ENCODE measurements at regions not wholly inside any gene's neighbourhood (a gene's known extent, or its start where the extent isn't known, plus 50 kb on each side); places are given as distances from the start of the nearest gene placed in this dataset.

- Histone ChIP-seq H3K9ac (ENCODE audit: low read depth, low read length) (no peak overlapping the region), H3K27ac (ENCODE audit: low read length) (no peak overlapping the region), H3K4me3 (ENCODE audit: low read length) (no peak overlapping the region), H3K36me3 (ENCODE audit: insufficient read depth, low read depth, low read length) (no peaks in the 10 kb centered on the region), H3K27me3 (ENCODE audit: insufficient read depth, low read length) (peaks cover 24% of the 10 kb centered on the region), H3K4me1 (ENCODE audit: insufficient read depth, low read length) (no peaks in the 10 kb centered on the region), H3K9me3 (ENCODE audit: insufficient read depth, low read depth, low read length) (no peaks in the 10 kb centered on the region)
Observed at GRCh38 chr20:58146081-58146745, 82.2 kb downstream of the ANKRD60 start.

GRCh38 chr20:58145506-58146080, 82.9 kb downstream of the ANKRD60 start:
- no peak overlapping the region for H3K27ac ChIP-seq (ENCODE audit: low read length)
- no peak overlapping the region for H3K9ac ChIP-seq (ENCODE audit: low read depth, low read length)
- no peaks in the 10 kb centered on the region for H3K9me3 ChIP-seq (ENCODE audit: insufficient read depth, low read depth, low read length)
- H3K27me3 ChIP-seq (ENCODE audit: insufficient read depth, low read length) = peaks cover 18% of the 10 kb centered on the region
- H3K4me1 ChIP-seq (ENCODE audit: insufficient read depth, low read length) = no peaks in the 10 kb centered on the region
- no peak overlapping the region for H3K4me3 ChIP-seq (ENCODE audit: low read length)
- no peaks in the 10 kb centered on the region for H3K36me3 ChIP-seq (ENCODE audit: insufficient read depth, low read depth, low read length)

- Histone ChIP-seq H3K9ac (ENCODE audit: low read depth, low read length) (no peak overlapping the region), H3K36me3 (ENCODE audit: insufficient read depth, low read depth, low read length) (no peaks in the 10 kb centered on the region), H3K27ac (ENCODE audit: low read length) (no peak overlapping the region), H3K4me1 (ENCODE audit: insufficient read depth, low read length) (no peaks in the 10 kb centered on the region), H3K4me3 (ENCODE audit: low read length) (no peak overlapping the region), H3K9me3 (ENCODE audit: insufficient read depth, low read depth, low read length) (no peaks in the 10 kb centered on the region; the same call in 1 of the 2 replicates), H3K27me3 (ENCODE audit: insufficient read depth, low read length) (peaks cover 5% of the 10 kb centered on the region; the same call in 1 of the 2 replicates)
Observed at GRCh38 chr20:58144096-58144495, 84.4 kb downstream of the ANKRD60 start.

GRCh38 chr20:58143531-58143930, 84.9 kb downstream of the ANKRD60 start:
- Histone ChIP-seq H3K27me3 (ENCODE audit: insufficient read depth, low read length) (no peaks in the 10 kb centered on the region), H3K4me1 (ENCODE audit: insufficient read depth, low read length) (no peaks in the 10 kb centered on the region), H3K9ac (ENCODE audit: low read depth, low read length) (no peak overlapping the region), H3K9me3 (ENCODE audit: insufficient read depth, low read depth, low read length) (no peaks in the 10 kb centered on the region; the same call in 1 of the 2 replicates), H3K4me3 (ENCODE audit: low read length) (no peak overlapping the region), H3K36me3 (ENCODE audit: insufficient read depth, low read depth, low read length) (no peaks in the 10 kb centered on the region), H3K27ac (ENCODE audit: low read length) (no peak overlapping the region)

- H3K27me3 ChIP-seq (ENCODE audit: insufficient read depth, low read length) = no peaks in the 10 kb centered on the region
- no peak overlapping the region for H3K4me3 ChIP-seq (ENCODE audit: low read length)
- no peak overlapping the region for H3K9ac ChIP-seq (ENCODE audit: low read depth, low read length)
- no peaks in the 10 kb centered on the region for H3K4me1 ChIP-seq (ENCODE audit: insufficient read depth, low read length)
- H3K9me3 ChIP-seq (ENCODE audit: insufficient read depth, low read depth, low read length) = no peaks in the 10 kb centered on the region; the same call in 1 of the 2 replicates
- H3K27ac ChIP-seq (ENCODE audit: low read length) = no peak overlapping the region
- no peaks in the 10 kb centered on the region for H3K36me3 ChIP-seq (ENCODE audit: insufficient read depth, low read depth, low read length)
Observed at GRCh38 chr20:58142843-58143185, 85.6 kb downstream of the ANKRD60 start.

- H3K27me3 ChIP-seq (ENCODE audit: insufficient read depth, low read length) = no peaks in the 10 kb centered on the region
- no peak overlapping the region for H3K27ac ChIP-seq (ENCODE audit: low read length)
- no peaks in the 10 kb centered on the region; the same call in 1 of the 2 replicates for H3K9me3 ChIP-seq (ENCODE audit: insufficient read depth, low read depth, low read length)
- no peak overlapping the region for H3K9ac ChIP-seq (ENCODE audit: low read depth, low read length)
- no peaks in the 10 kb centered on the region for H3K4me1 ChIP-seq (ENCODE audit: insufficient read depth, low read length)
- H3K4me3 ChIP-seq (ENCODE audit: low read length) = no peak overlapping the region
- H3K36me3 ChIP-seq (ENCODE audit: insufficient read depth, low read depth, low read length) = no peaks in the 10 kb centered on the region
Observed at GRCh38 chr20:58141971-58142842, 86.2 kb downstream of the ANKRD60 start.

- no peak overlapping the region for H3K27ac ChIP-seq (ENCODE audit: low read length)
- no peaks in the 10 kb centered on the region; the same call in 1 of the 2 replicates for H3K9me3 ChIP-seq (ENCODE audit: insufficient read depth, low read depth, low read length)
- H3K36me3 ChIP-seq (ENCODE audit: insufficient read depth, low read depth, low read length) = no peaks in the 10 kb centered on the region
- no peak overlapping the region for H3K4me3 ChIP-seq (ENCODE audit: low read length)
- H3K27me3 ChIP-seq (ENCODE audit: insufficient read depth, low read length) = no peaks in the 10 kb centered on the region
- no peak overlapping the region for H3K9ac ChIP-seq (ENCODE audit: low read depth, low read length)
- no peaks in the 10 kb centered on the region for H3K4me1 ChIP-seq (ENCODE audit: insufficient read depth, low read length)
Observed at GRCh38 chr20:58141496-58141895, 87.0 kb downstream of the ANKRD60 start.

GRCh38 chr20:58140787-58141425, 87.5 kb downstream of the ANKRD60 start:
- Histone ChIP-seq H3K27ac (ENCODE audit: low read length) (no peak overlapping the region), H3K27me3 (ENCODE audit: insufficient read depth, low read length) (peaks cover 3% of the 10 kb centered on the region; the same call in 1 of the 2 replicates), H3K36me3 (ENCODE audit: insufficient read depth, low read depth, low read length) (no peaks in the 10 kb centered on the region), H3K9me3 (ENCODE audit: insufficient read depth, low read depth, low read length) (no peaks in the 10 kb centered on the region; the same call in 1 of the 2 replicates), H3K4me3 (ENCODE audit: low read length) (no peak overlapping the region), H3K4me1 (ENCODE audit: insufficient read depth, low read length) (no peaks in the 10 kb centered on the region), H3K9ac (ENCODE audit: low read depth, low read length) (no peak overlapping the region)

GRCh38 chr20:58139849-58140786, 88.3 kb downstream of the ANKRD60 start:
- no peak overlapping the region for H3K4me3 ChIP-seq (ENCODE audit: low read length)
- H3K27me3 ChIP-seq (ENCODE audit: insufficient read depth, low read length) = peaks cover 8% of the 10 kb centered on the region; the same call in 1 of the 2 replicates
- no peak overlapping the region for H3K9ac ChIP-seq (ENCODE audit: low read depth, low read length)
- H3K36me3 ChIP-seq (ENCODE audit: insufficient read depth, low read depth, low read length) = no peaks in the 10 kb centered on the region
- no peaks in the 10 kb centered on the region; the same call in 1 of the 2 replicates for H3K9me3 ChIP-seq (ENCODE audit: insufficient read depth, low read depth, low read length)
- H3K27ac ChIP-seq (ENCODE audit: low read length) = no peak overlapping the region
- H3K4me1 ChIP-seq (ENCODE audit: insufficient read depth, low read length) = peaks cover 4% of the 10 kb centered on the region; the same call in 1 of the 2 replicates

- Histone ChIP-seq H3K4me3 (ENCODE audit: low read length) (no peak overlapping the region), H3K36me3 (ENCODE audit: insufficient read depth, low read depth, low read length) (no peaks in the 10 kb centered on the region), H3K27ac (ENCODE audit: low read length) (no peak overlapping the region), H3K4me1 (ENCODE audit: insufficient read depth, low read length) (peaks cover 4% of the 10 kb centered on the region; the same call in 1 of the 2 replicates), H3K9ac (ENCODE audit: low read depth, low read length) (no peak overlapping the region), H3K27me3 (ENCODE audit: insufficient read depth, low read length) (peaks cover 8% of the 10 kb centered on the region; the same call in 1 of the 2 replicates), H3K9me3 (ENCODE audit: insufficient read depth, low read depth, low read length) (no peaks in the 10 kb centered on the region; the same call in 1 of the 2 replicates)
Observed at GRCh38 chr20:58138395-58138794, 90.1 kb downstream of the ANKRD60 start.

Data from iPS-20b (cell line).